Loucy (cell line): ENCODE measurements at regions not wholly inside any gene's neighbourhood (a gene's known extent, or its start where the extent isn't known, plus 50 kb on each side); places are given as distances from the start of the nearest gene placed in this dataset.
A peak's percentile ranks its signal among the peaks of the same experiment; 100 is the strongest.

ENCODE experiments used
- CTCF ChIP-seq: fragments of 200-600 bp; sonication (generic); conservative IDR thresholded peaks from 2 replicates; pipeline ENCODE4 v1.5.1; 2014; ENCODE audit warnings: mild to moderate bottlenecking, antibody characterized with exemption, low read length
- EZH2phosphoT487 ChIP-seq: fragments of 200-600 bp; IDR thresholded peaks from 2 replicates; pipeline ENCODE4 v1.6.1; 2018; ENCODE audit warnings: antibody characterized with exemption, mild to moderate bottlenecking, moderate library complexity, borderline replicate concordance

GRCh38 chr1:87791931-87792740 lies 463.5 kb downstream of the LMO4 start:
- TF ChIP-seq CTCF (peak; percentile 49), EZH2phosphoT487 (no peak)
